ENCODE measurements at regions not wholly inside any gene's neighbourhood (a gene's known extent, or its start where the extent isn't known, plus 50 kb on each side); places are given as distances from the start of the nearest gene placed in this dataset.
A peak's percentile ranks its signal among the peaks of the same experiment; 100 is the strongest.

GRCh38 chr20:56867128-56867527 is 238.0 kb downstream of the TFAP2C start:
- no peak for TF ChIP-seq CTCF (IDR thresholded peaks at IDR 0.05; ENCODE audit: low read depth, low read length)
- no peak for TF ChIP-seq EZH2phosphoT487 (IDR thresholded peaks at IDR 0.05; ENCODE audit: low read depth)
- Histone ChIP-seq H3K27ac (ENCODE audit: low read length) (no peak overlapping the region), H2AFZ (ENCODE audit: low read depth, low read length) (no peak overlapping the region), H3K9me3 (ENCODE audit: insufficient read depth, low read length) (no peaks in the 10 kb centered on the region), H4K20me1 (ENCODE audit: insufficient read depth, low read length) (no peaks in the 10 kb centered on the region), H3K4me1 (ENCODE audit: low read length) (peaks cover 30% of the 10 kb centered on the region), H3K4me2 (ENCODE audit: low read length) (no peak overlapping the region), H3K36me3 (replicated peaks; ENCODE audit: low read depth, low read length) (peaks cover 3% of the 10 kb centered on the region), H3K9ac (ENCODE audit: low read length) (no peak overlapping the region), H3K4me3 (ENCODE audit: low read length) (no peak overlapping the region), H3K27me3 (ENCODE audit: low read depth, low read length) (peaks cover 56% of the 10 kb centered on the region), H3K79me2 (ENCODE audit: low read length) (no peaks in the 10 kb centered on the region)

DNA sequence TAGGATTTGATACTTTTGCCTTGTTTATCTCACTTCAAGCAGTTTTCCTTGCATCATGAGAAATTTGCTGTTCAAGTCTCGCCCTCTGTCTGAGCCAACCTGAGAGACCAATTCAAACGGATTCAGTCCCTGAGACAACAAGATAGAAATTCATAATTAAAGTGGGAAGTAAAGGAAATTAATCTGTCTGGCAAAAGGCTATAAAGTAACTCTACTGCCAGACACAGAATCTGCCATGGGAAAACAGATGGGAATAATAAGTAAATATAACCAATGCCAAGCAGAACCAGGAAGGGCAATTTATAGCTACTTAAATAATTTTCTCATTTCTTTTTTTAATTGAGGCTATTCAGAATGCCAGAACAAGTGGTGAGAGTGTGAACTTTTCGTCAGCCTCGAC is 239.6 kb downstream of the TFAP2C start:
- Histone ChIP-seq H2AFZ (ENCODE audit: low read depth, low read length) (no peak overlapping the region), H3K27me3 (ENCODE audit: low read depth, low read length) (peaks cover 40% of the 10 kb centered on the region)

DNA sequence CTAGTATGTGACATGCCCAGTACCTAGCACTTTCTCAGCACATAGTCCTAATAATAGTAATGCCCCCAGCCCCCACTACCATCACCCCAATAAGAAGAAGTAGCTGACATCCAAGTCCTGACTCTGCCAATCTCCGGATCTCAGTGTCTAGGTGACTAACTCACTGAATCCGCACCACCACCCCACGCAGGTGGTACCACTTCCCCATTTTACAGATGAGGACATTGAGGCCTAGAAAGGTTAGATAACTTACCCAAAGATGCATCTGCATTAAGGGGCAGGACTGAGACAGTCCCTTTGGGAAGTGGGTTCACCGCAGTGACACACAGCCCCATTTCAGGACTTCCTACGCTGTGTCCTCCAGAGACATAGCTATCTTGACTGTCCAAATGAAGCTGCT is 241.2 kb downstream of the TFAP2C start:
- Histone ChIP-seq H3K9ac (ENCODE audit: low read length) (no peak overlapping the region), H2AFZ (ENCODE audit: low read depth, low read length) (no peak overlapping the region), H3K9me3 (ENCODE audit: insufficient read depth, low read length) (no peaks in the 10 kb centered on the region), H3K79me2 (ENCODE audit: low read length) (no peaks in the 10 kb centered on the region), H3K4me1 (ENCODE audit: low read length) (peaks cover 36% of the 10 kb centered on the region), H3K36me3 (replicated peaks; ENCODE audit: low read depth, low read length) (peaks cover 3% of the 10 kb centered on the region), H4K20me1 (ENCODE audit: insufficient read depth, low read length) (no peaks in the 10 kb centered on the region), H3K4me2 (ENCODE audit: low read length) (peak overlapping the region; percentile 31), H3K27me3 (ENCODE audit: low read depth, low read length) (peaks cover 25% of the 10 kb centered on the region), H3K4me3 (ENCODE audit: low read length) (no peak overlapping the region; the same call in 1 of the 2 replicates), H3K27ac (ENCODE audit: low read length) (peak overlapping the region; percentile 63)
- TF ChIP-seq EZH2phosphoT487 (IDR thresholded peaks at IDR 0.05; ENCODE audit: low read depth) (no peak), CTCF (IDR thresholded peaks at IDR 0.05; ENCODE audit: low read depth, low read length) (no peak)

More for the DNA sequence above, 239.6 kb downstream of the TFAP2C start:
- no peak overlapping the region for H3K27ac ChIP-seq (ENCODE audit: low read length)
- no peaks in the 10 kb centered on the region for H3K9me3 ChIP-seq (ENCODE audit: insufficient read depth, low read length)
- TF ChIP-seq EZH2phosphoT487 (IDR thresholded peaks at IDR 0.05; ENCODE audit: low read depth) (no peak), CTCF (IDR thresholded peaks at IDR 0.05; ENCODE audit: low read depth, low read length) (no peak)
- H3K4me1 ChIP-seq (ENCODE audit: low read length) = peaks cover 30% of the 10 kb centered on the region
- peaks cover 3% of the 10 kb centered on the region for H3K36me3 ChIP-seq (replicated peaks; ENCODE audit: low read depth, low read length)
- H3K9ac ChIP-seq (ENCODE audit: low read length) = no peak overlapping the region
- no peaks in the 10 kb centered on the region for H4K20me1 ChIP-seq (ENCODE audit: insufficient read depth, low read length)
- H3K4me3 ChIP-seq (ENCODE audit: low read length) = no peak overlapping the region
- H3K4me2 ChIP-seq (ENCODE audit: low read length) = no peak overlapping the region
- H3K79me2 ChIP-seq (ENCODE audit: low read length) = no peaks in the 10 kb centered on the region

DNA sequence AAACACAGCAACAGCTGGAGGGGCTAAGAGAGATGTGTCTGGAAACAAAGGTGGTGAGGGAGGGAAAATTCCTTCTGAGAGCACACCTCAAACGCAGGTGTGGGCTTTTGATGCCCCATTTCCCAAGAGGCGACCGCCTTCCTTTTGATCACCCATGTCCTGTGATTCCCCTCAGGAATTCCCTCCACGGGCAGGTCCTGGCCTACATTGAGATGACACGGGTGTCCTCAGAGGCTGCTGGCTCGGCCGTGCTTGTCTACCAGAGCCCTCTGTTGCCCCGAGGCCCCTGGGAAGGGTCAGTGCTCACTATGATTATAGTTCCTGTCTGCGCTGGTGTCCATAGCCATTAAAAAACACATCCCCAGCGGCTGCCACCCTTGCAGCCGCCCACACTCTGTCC is 242.6 kb downstream of the TFAP2C start:
- Histone ChIP-seq H3K27me3 (ENCODE audit: low read depth, low read length) (peaks cover 18% of the 10 kb centered on the region), H3K4me2 (ENCODE audit: low read length) (no peak overlapping the region), H3K27ac (ENCODE audit: low read length) (no peak overlapping the region), H3K9ac (ENCODE audit: low read length) (no peak overlapping the region), H2AFZ (ENCODE audit: low read depth, low read length) (no peak overlapping the region), H3K79me2 (ENCODE audit: low read length) (no peaks in the 10 kb centered on the region), H4K20me1 (ENCODE audit: insufficient read depth, low read length) (no peaks in the 10 kb centered on the region), H3K36me3 (replicated peaks; ENCODE audit: low read depth, low read length) (peaks cover 3% of the 10 kb centered on the region), H3K4me1 (ENCODE audit: low read length) (peaks cover 40% of the 10 kb centered on the region), H3K9me3 (ENCODE audit: insufficient read depth, low read length) (no peaks in the 10 kb centered on the region), H3K4me3 (ENCODE audit: low read length) (no peak overlapping the region)
- no peak for TF ChIP-seq CTCF (IDR thresholded peaks at IDR 0.05; ENCODE audit: low read depth, low read length)
- no peak for TF ChIP-seq EZH2phosphoT487 (IDR thresholded peaks at IDR 0.05; ENCODE audit: low read depth)
